GM19463 (cell line): ENCODE measurements at regions not wholly inside any gene's neighbourhood (a gene's known extent, or its start where the extent isn't known, plus 50 kb on each side); places are given as distances from the start of the nearest gene placed in this dataset.
"Not testable (repeated sequence)": the region's sequence is repeated elsewhere in the genome, so short reads cannot be mapped to it uniquely, and the experiment has no call there.

ENCODE experiments used
- ATAC-seq: cut with Tn5 transposase; IDR thresholded peaks from one replicate; pipeline ENCODE4 v1.9.1; 2021; ENCODE audit warnings: mild to moderate bottlenecking, moderate library complexity; ENCODE audit not compliant: unreplicated experiment

GRCh38 chr6:113664909-113665308 is 192.2 kb upstream of the MARCKS start:
- ATAC-seq = no peak

DNA sequence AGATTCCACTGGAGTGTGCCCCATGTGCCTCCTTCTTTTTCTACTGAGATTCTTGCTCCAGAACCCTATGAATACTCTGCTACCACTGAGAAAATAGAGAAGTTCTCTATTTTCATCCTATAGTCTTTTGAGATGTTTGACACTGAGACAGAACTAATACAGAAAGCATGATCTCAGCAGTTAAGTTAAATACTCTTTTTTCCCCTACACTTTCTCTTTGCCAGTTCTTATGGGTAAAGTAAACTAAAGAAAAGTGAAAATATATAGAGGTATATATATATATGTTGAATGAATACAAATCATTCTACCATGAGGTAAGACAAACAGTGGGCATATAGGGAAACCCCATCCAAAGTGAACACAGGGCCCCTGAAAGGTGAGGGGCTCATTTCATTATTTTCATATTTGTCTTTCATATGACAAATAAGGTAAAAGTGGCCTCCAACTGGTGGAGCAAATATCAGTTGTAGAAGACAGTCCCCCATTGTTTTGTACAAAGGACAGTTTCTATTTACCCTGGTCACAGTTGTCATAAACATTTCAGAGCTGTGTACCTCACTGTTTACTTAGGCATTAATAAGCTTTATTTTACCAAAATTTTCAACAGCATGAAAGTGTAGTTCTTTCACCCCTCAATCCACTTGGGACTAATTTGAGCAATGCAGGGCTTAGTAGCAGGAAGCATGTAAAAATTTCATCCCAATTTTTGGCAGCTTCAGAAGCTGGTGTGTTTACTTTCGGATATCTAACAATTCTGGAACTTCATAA is 188.3 kb upstream of the MARCKS start:
- peak; percentile 48 for ATAC-seq

- ATAC-seq = no peak
These were observed 187.5 kb upstream of the MARCKS start for GRCh38 chr6:113669606-113670005.

GRCh38 chr6:113671421-113671820 is 185.7 kb upstream of the MARCKS start:
- no peak for ATAC-seq

DNA sequence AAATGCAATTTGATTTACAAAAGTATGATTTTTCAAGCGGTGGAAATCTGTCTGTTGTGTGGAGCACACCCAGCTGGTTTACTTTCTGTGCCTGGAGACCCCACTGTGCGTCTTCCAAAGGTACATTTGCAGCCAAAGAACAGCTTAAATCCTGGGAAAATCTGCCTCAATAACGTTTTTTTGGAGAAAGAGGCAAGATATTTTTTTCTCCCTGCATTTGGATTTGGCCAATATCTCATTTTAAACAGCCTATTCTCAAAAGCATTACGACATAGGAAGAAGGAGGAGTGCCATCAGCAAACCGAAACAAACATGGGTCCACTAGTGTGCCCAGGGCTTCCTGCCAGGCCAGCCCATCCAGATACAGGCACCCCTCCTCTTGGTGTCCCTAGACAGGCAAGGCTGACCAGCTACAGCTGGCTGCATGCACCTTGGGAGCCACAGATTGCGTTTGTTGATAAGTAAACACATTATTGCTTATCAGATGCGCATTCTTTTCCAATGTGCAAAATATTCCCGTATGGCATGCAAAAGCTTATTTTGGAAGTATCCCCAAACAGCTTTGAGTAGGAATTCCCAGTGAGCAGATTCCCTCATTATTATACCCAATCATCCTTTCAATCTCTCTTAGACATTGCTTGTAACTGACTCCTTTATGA is 184.5 kb upstream of the MARCKS start:
- ATAC-seq = no peak

GRCh38 chr6:113674075-113674474 is 183.1 kb upstream of the MARCKS start:
- ATAC-seq = no peak

- ATAC-seq = no peak
These were observed 181.1 kb upstream of the MARCKS start for GRCh38 chr6:113676057-113676456.

GRCh38 chr6:113676968-113677367 is 180.2 kb upstream of the MARCKS start:
- ATAC-seq = no peak

GRCh38 chr6:113679051-113679450 is 178.1 kb upstream of the MARCKS start:
- ATAC-seq = no peak

DNA sequence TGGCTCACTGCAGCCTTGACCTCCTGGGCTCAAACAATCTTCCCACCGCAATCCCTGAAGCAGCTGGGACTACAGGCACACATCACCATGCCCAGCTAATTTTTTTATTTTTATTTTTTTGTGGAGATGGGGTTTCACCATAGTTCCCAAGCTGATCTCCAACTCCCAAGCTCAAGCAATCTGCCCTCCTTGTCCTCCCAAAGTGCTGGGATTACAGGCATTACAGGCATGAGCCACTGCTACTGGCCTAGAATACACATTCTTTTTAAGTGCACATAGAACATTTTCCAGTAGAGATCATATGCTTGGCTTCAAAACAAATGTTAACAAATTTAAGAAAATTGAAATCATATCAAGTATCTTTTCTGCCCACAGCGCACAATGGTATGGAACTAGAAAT is 176.8 kb upstream of the MARCKS start:
- no peak for ATAC-seq

DNA sequence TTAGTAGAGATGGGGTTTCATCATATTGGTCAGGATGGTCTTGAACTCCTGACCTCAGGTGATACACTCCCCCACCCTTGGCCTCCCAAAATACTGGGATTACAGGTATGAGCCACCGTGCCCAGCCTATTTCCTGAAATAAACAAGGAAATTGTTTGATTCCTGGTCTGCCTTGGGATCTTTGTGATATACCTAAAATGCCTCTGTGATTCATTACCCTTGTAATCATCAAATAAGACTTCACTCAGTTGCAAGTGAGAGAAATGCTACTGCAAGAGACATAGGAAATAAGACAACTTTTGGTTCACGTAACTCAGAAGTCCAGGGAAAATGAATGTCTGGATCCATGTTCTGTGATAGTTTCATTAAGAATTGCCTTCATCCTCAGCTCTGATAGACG is 173.2 kb upstream of the MARCKS start:
- no peak for ATAC-seq

DNA sequence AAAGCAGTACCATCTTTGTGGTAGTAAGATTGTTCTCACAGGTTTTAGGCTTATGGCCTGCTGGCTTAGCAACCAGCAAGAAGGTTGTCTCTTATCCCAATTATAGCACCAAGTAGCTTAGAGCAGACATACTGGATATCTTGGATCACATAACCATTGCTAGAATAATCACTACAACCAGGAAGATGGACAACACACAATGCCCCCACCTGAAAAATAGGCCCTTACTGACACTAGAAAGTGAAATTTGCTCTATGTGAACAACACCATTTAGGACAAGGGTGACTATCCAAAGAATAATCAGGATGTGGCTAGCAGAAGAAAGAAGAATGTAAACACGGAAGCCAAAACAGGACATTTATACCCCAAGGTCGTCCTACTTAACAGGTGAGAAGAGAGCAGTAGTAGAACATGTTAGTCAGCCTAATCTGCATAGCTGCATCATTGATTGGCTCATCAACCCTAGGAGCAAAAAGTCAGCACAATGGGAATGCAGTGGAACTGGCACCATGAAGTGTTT is 172.7 kb upstream of the MARCKS start:
- ATAC-seq = no peak

- ATAC-seq = no peak
These were observed 171.1 kb upstream of the MARCKS start for GRCh38 chr6:113686049-113686448.

- ATAC-seq = not testable (repeated sequence)
These were observed 167.5 kb upstream of the MARCKS start for GRCh38 chr6:113689620-113690019.

- ATAC-seq = peak; percentile 86
These were observed 166.6 kb upstream of the MARCKS start for GRCh38 chr6:113690281-113691259.

- ATAC-seq = no peak
These were observed 165.9 kb upstream of the MARCKS start for GRCh38 chr6:113691260-113691656.

DNA sequence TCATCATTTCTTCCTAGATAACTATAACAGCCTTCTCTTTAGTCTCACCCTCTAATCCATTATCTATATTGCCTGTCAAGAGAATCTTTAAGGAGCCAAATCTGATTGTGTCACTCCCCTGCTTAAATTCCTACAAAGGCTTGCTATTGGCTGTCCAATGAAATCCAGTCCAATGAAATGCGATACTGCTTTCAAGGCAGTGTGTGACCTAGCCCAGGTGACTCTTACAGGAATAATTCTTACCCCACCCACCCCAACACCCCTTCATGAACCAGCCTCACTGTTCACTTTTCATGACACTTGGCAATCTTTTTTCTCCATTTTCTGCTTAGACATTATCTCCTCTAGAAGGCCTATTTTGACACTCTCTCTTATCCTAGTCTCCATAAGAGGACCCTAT is 163.3 kb upstream of the MARCKS start:
- no peak for ATAC-seq

- ATAC-seq = no peak
These were observed 162.7 kb upstream of the MARCKS start for GRCh38 chr6:113694278-113695077.

GRCh38 chr6:113695516-113695915 is 161.6 kb upstream of the MARCKS start:
- no peak for ATAC-seq

GRCh38 chr6:113696960-113697359 is 160.2 kb upstream of the MARCKS start:
- no peak for ATAC-seq
